ENCODE measurements at regions not wholly inside any gene's neighbourhood (a gene's known extent, or its start where the extent isn't known, plus 50 kb on each side); places are given as distances from the start of the nearest gene placed in this dataset.

DNA sequence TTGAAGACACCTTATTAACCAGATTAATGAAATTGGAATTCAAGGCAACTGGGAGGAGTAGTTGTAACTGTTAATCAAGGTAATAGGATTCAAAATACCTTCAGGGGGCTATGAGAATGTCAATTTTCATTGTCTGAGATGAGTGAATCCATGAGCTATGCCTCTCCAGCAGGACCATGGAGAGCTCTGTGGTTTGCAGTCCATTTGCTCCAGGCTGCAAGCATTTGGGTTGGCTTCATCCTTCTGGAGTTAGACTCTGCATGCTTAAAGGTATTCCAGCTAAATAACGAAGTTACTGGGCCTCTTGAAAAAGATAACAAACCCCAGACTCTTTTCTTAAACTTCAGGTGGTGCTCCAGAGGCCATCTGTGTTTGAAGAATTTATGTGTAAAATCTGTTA lies 207.1 kb upstream of the SLC8A1 start:
- TF ChIP-seq, protein P1, sequence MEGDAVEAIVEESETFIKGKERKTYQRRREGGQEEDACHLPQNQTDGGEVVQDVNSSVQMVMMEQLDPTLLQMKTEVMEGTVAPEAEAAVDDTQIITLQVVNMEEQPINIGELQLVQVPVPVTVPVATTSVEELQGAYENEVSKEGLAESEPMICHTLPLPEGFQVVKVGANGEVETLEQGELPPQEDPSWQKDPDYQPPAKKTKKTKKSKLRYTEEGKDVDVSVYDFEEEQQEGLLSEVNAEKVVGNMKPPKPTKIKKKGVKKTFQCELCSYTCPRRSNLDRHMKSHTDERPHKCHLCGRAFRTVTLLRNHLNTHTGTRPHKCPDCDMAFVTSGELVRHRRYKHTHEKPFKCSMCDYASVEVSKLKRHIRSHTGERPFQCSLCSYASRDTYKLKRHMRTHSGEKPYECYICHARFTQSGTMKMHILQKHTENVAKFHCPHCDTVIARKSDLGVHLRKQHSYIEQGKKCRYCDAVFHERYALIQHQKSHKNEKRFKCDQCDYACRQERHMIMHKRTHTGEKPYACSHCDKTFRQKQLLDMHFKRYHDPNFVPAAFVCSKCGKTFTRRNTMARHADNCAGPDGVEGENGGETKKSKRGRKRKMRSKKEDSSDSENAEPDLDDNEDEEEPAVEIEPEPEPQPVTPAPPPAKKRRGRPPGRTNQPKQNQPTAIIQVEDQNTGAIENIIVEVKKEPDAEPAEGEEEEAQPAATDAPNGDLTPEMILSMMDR (conservative IDR thresholded peaks at IDR 0.05), result no peak
- TF ChIP-seq ZFX (IDR thresholded peaks at IDR 0.05), result no peak
